Kidney glomerular epithelial cell (primary cell): ENCODE measurements at regions not wholly inside any gene's neighbourhood (a gene's known extent, or its start where the extent isn't known, plus 50 kb on each side); places are given as distances from the start of the nearest gene placed in this dataset.
"Not testable (repeated sequence)": the region's sequence is repeated elsewhere in the genome, so short reads cannot be mapped to it uniquely, and the experiment has no call there.

ENCODE experiments used
- DNase-seq: peaks from one replicate; lab custom pipeline; 2025; lab: John Stamatoyannopoulos, UW

GRCh38 chr11:57871231-57871630 lies 109.6 kb downstream of the CTNND1 start:
- no peak for DNase-seq

- no peak for DNase-seq
Observed at GRCh38 chr11:57873196-57873911, 111.8 kb downstream of the CTNND1 start.

DNA sequence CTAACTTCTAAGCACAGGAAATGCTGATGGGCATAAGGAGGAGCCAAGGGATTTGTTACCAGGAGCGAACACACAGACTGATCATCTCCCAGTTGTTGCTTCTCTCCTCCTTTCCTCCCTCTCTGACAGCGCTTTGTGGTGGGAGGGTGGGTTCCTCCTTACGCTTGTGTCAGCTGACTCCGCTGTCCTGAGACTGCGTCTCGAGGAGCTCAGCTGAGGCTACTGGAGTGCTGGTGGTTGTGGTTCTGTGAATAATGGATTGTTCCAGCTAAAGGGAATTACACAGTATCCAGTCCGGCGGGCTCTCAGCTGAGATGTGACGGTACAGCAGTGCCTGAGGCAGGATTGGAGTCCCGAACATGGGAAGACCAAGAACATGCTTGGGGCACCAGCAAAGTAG lies 113.4 kb downstream of the CTNND1 start:
- no peak for DNase-seq

GRCh38 chr11:57881647-57882046 lies 120.0 kb downstream of the CTNND1 start:
- no peak for DNase-seq

- no peak for DNase-seq
Observed at GRCh38 chr11:57883630-57884029, 122.0 kb downstream of the CTNND1 start.

- no peak for DNase-seq
Observed at GRCh38 chr11:57885298-57886050, 123.9 kb downstream of the CTNND1 start.

- DNase-seq: no peak
Observed at GRCh38 chr11:57888386-57888785, 126.8 kb downstream of the CTNND1 start.

- no peak for DNase-seq
Observed at GRCh38 chr11:57890521-57890920, 128.9 kb downstream of the CTNND1 start.

DNA sequence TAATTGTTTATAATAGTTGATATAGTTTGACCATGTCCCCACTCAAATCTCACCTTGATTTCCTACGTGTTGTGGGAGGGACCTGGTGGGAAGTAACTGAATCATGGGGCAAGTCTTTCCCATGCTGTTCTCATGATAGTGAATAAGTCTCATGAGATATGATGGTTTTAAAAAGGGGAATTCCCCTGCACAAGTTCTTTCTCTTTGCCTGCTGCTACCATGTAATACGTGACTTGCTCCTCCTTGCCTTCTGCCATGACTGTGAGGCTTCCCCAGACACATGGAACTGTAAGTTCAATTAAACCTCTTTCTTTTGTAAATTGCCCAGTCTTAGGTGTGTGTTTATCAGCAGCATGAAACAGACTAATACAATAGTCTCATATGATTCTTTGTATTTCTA lies 130.5 kb upstream of the OR9Q1 start:
- DNase-seq: not testable (repeated sequence)

DNA sequence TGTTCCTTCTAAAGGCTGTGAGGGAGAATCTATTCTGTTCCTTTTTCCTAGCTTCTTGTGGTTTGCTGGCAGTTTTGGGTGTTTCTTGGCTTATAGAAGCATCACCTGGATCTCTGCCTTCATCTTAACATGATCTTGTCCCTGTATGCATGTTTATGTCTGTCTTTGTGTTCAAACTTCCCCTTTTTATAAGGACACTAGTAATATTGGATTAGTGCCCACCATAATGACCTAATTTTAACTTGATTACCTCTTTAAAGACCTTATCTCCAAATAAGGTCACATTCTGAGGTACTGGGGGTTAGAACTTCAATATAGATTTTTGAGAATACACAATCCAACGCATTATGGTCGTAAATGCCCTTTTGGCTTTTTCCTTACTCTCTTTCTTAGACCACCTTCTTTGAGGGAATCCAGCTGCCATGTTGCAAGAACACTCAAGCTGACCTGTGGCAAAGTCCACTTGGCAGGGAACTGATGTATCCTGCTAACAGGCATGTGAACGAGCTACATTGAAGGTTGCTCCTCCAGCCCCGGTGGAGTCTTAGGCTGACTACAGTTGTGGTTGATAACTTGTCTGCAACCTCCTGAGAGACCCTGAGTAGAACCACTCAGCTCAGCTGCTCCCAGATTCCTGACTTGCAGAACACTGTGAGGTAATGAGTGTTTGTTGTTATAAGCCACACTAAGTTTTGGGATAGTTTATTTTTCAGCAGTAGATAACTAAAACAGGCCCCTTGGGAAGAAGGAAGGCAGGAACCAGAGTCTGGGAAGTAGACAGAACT lies 127.1 kb upstream of the OR9Q1 start:
- DNase-seq: no peak

GRCh38 chr11:57899378-57899777 lies 124.3 kb upstream of the OR9Q1 start:
- no peak for DNase-seq

DNA sequence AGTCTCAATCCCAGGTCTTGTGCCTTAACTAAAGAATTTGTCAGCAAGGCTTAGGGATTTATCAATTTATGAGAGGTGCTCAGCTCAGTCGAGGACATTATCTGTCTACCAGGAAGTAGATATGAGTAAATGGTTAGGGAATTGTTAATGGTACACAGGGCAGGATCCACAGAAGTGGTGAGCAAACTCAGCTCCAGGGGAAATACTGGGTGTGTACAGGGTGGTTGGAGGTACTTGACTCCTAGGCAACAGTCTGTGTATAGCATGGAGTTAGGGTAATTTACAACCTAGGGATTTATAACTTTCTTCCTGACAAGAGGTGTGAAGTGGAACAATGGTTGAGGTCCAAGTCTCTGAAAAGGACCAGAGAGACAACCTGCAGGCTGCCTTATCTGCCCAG lies 123.4 kb upstream of the OR9Q1 start:
- no peak for DNase-seq

GRCh38 chr11:57901278-57901677 lies 122.4 kb upstream of the OR9Q1 start:
- no peak for DNase-seq

- no peak for DNase-seq
Observed at GRCh38 chr11:57901756-57902155, 121.9 kb upstream of the OR9Q1 start.

DNA sequence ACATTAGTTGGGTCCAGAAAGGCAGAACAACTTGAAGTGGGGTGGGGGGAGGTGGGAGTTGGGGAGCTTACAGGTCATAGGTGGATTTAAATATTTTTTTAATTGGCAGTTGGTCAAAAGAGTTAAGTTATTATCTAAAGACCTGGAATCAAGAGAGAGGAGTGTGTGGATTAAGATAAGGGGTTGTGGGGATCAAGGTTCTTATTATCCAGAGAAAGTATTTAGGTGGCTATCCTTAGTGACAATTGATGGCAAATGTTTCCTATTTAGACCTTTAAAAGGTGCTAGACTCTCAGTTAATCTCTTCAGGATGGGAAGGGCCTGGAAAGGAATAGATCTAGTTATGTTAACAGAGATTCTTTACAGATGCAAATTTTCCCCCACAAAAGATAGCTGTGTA lies 120.7 kb upstream of the OR9Q1 start:
- DNase-seq: no peak

DNA sequence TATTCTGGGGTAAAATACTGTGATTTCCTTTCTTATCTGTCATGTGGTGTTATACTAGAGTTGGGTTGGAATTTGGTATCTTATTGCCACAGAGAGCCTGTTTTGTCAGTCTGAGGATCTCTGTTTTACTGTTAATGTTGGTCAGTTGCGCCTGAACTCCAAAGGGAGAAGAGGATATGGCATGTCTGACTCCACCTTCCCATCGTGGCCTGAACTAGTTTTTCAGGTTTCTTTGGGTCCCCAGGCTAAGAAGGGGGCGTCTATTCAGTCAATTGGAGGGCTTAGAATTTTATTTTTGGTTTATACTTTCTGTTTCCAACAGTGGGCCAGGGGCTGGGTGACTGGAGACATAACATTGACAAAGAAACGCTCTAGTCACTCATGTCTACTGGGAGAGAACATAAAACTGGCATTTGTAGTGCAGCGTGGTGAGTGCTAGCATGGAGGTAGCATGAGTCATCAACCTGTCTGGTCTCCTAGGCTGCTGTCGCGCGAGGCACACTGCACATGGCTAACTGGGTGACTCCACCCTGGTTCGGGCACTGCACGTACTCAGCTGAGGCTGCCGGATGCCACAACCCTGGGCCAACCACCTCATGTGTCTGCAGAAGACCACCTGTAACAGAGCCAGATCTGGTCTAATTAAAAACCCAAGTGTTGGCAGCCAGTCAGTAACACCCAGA lies 120.1 kb upstream of the OR9Q1 start:
- DNase-seq: peak; percentile 44

- no peak for DNase-seq
Observed at GRCh38 chr11:57904376-57904775, 119.3 kb upstream of the OR9Q1 start.

- DNase-seq: no peak
Observed at GRCh38 chr11:57905439-57905838, 118.2 kb upstream of the OR9Q1 start.

DNA sequence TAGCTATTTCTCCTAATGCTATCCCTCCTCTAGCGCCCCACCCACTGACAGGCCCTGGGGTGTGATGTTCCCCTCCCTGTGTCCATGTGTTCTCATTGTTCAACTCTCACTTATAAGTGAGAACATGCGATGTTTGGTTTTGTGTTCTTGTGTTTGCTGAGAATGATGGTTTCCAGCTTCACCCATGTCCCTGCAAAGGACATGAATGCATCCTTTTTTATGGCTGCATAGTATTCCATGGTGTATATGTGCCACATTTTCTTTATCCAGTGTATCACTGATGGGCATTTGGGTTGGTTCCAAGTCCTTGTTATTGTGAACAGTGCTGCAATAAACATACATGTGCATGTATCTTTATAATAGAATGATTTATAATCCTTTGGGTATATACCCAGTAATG lies 115.3 kb upstream of the OR9Q1 start:
- DNase-seq: not testable (repeated sequence)

DNA sequence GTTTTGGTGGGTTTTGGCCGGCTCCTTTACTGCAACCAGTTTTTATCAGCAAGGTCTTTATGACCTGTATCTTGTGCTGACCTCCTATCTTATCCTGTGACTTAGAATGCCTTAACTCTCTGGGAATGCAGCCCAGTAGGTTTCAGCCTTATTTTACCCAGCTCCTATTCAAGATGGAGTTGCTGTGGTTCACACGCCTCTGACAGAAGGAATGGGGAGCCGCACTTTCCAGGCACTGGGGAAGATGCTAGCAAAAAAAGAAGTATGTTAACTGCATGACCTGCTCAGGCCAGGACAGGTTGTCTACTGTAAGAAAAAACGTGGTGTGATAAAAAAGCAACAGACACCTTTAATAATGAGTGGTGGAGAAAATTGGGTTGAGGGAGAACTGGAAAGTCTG lies 112.2 kb upstream of the OR9Q1 start:
- not testable (repeated sequence) for DNase-seq

GRCh38 chr11:57913715-57914704 lies 109.7 kb upstream of the OR9Q1 start:
- DNase-seq: no peak
